GM19351 (cell line): ENCODE measurements at regions not wholly inside any gene's neighbourhood (a gene's known extent, or its start where the extent isn't known, plus 50 kb on each side); places are given as distances from the start of the nearest gene placed in this dataset.

ENCODE experiments used
- ATAC-seq: cut with Tn5 transposase; IDR thresholded peaks from one replicate; pipeline ENCODE4 v1.9.1; 2021; ENCODE audit warnings: mild to moderate bottlenecking, moderate library complexity; ENCODE audit not compliant: unreplicated experiment

DNA sequence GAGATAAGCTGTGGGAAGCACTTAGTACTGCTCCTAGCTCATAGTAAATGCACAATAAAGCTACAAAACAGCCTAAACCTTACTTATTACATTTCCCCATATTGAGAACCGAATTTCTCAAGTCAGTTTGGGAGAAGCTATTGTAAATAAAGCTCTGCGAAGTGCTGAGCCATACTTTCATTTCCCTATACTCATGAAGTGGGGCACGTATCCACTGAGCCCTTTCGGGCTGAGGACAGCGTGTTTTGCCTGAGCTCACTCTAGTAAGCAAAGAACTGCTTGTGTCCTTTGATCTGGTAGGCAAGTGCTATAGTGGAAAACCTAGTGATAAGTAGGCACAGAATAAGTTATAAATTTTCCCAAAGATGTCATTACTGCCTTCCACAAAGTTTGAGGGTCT is 165.0 kb downstream of the RSL24D1 start:
- no peak for ATAC-seq

- ATAC-seq = no peak
Measured at GRCh38 chr15:55026381-55026780, 170.4 kb downstream of the RSL24D1 start.

DNA sequence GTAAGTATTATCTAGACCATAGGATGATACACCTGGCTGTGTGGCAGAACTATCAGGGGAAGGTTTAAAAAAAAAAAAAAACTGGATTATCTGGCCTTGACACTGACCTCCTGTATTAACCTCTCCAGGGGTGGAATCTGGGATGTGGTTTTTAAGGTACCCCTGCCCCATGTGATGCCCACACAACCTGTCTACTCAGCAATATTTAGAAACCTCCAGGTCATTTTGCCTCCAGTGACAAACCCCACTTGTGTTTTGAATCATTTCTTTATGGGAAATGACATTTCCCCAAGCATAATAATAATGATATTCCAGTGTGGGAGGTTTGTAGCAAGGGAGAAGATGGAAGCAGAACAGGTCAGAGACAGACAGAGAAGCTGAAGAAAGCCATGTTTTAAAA is 179.1 kb downstream of the RSL24D1 start:
- no peak for ATAC-seq

- ATAC-seq = no peak
Measured at GRCh38 chr15:55016225-55016624, 180.5 kb downstream of the RSL24D1 start.

- no peak for ATAC-seq
Measured at GRCh38 chr15:55015093-55015445, 181.7 kb downstream of the RSL24D1 start.

DNA sequence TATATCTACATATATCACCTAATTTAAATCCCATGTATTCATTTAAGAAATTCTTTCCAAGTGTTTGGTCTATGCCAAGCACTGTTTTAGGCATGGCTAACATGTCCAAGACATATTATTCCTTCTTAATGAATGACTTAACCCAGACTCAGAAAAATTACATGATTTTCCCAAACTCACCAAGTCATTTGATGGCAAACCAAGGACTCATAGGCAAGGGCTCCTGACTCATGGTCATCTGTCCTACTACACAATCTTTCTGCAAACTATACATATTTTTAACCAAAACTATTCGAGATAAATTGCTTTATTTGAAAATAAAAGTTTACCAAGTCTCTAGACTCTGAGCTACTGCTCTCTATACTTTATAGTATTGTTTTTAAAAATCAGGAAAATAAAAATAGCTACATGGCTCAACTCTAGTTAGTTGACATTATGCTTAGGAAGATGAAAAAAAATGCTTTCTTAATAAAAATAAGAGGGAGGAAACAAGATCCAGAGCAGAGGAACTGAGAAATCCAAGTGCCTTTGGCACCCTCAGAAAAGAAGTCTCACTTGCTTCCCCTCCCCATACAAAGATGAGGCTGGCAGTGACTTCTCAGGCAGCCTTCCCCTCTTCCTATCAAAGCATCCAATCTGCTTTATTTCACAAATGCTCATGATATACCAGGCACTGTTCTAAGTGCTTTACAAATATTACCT is 182.2 kb downstream of the RSL24D1 start:
- no peak for ATAC-seq

GRCh38 chr15:55008421-55008820 is 188.3 kb downstream of the RSL24D1 start:
- no peak for ATAC-seq

GRCh38 chr15:55007561-55007960 is 189.2 kb downstream of the RSL24D1 start:
- no peak for ATAC-seq

DNA sequence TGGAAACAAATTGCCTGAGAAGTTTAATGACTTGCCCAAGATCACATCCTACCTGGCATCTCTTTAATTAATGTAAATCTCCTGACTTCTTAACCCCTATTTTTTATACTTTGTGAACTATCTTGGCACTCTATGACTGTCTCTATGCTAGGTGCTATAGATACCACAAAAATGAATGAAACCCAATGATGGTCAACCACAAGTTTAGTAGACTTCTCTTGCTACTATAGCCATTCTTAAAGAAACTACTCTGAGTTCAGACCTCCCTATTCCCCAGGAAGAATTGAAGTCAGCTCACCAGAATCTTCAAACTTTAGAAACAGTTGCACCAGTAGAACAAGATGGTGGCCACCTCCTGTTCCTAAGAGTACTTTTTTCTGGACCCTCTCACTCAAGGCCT is 191.1 kb downstream of the RSL24D1 start:
- no peak for ATAC-seq

DNA sequence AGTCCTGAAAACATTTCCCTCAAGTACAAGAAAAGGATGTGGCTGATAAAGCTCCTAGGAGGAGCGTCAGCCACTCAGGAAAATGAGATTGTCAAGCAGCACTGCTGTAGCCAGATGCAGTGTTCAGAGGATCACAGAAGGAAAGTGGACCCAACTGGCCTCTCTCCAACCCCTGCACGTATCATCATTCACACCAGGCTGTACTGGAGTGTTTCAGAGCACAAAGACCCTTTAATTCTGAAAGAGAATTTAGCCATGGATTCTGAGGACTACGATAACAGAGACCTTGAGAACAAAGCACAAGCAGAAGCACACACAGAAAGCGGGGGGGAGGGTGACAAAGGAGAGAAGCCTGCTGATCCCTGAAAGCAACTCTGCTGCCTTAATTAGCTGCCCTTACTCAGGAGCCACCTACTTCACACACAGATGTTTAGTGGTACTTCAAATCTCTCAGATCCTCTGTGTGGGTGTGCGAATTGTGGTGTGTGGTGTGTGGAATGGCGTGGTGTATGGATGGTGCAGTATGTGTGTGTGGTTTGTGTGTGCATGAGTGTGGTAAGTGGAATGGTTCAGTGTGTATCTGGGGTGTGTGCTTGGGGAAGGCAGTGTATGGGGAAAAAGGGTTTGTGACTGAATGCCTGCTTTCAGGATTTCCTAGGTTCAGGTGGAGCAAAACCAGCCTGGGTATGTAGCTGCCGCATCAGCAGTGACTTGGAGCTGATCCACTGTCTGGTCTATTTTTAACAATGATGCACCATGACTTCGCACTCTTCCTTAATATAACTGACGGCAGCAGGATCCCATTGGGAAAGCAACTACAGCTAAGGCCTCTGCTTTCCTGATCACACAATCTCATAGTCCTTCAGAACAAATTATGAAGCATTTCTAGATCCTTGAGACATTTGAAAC is 192.5 kb downstream of the RSL24D1 start:
- ATAC-seq = no peak

DNA sequence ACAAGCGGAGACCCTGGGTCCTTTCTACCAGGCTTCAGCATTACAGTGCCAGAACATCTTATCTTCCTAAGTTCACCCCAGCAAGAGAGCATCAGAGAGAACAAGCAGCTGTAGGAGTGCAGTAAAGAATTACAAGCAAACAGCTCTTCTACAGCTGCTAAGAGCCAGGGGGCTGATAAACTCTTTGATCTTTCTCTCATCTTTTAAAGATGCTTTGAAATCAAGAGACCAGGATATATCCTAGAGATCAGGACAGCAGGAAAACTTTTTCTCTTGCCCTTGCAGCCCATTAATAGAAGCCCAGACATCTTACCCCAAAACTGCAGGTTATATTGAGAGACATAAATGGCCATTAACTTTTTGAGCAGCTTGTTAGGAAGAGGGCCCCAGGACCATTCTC is 198.1 kb downstream of the RSL24D1 start:
- no peak for ATAC-seq

DNA sequence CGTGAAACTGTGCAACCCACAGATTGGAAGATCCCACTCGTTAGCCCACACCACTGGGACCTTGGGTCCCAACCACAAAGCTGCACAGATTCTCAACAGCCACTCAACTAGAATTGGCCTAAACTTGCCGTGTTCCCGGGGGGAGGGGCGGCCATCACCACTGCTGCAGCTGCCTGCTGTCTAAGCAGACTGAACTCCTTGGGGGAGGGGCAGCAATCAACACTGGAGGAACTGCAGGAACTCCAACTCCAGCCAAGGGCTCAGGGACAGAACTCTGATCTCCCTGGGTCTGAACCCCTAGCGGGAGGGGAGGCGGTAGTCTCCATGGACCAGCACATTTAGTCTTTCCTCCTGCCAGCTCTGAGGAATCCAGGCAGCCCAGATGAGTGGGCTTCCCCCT is 205.9 kb downstream of the RSL24D1 start:
- ATAC-seq = no peak

DNA sequence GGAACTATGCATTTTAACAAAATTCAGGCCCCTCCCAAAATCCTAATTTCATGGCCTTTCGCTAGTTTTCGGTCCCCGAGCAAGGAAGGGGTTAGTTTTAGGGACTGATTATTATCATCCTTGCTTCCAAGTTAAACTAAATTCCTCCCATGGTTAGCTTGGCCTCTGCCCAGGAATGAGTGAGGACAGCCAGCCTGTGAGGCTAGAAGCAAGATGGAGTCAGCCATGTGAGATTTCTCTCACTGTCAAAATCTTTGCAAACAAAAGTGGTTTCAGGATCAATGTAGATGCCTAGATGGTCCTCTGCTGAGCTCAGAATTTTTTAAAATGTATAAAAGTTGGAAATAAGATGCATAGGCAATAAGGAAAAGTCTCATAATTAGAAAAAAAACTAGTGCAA is 208.9 kb downstream of the RSL24D1 start:
- no peak for ATAC-seq

DNA sequence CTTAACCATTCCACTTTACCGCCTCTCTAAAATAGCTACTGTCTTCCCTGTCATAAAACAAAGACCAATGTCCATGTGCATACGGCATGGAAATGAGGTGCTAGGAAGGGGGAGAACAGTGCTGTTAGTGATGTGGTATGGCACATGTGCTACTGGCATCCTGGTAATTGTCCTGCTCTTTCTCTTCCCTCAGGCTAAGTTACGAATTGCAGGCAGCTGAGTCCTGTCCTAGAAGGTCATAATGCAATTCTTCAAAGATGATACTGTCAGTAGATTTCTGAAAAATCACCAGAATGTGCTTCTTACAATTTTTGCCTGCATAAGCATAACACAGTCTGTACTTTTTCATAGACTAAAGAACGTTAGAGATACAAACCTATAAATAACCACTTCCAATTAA is 216.8 kb downstream of the RSL24D1 start:
- no peak for ATAC-seq

GRCh38 chr15:54962637-54963036 is 234.1 kb downstream of the RSL24D1 start:
- ATAC-seq = no peak

- no peak for ATAC-seq
Measured at GRCh38 chr15:54960266-54960665, 236.5 kb downstream of the RSL24D1 start.

DNA sequence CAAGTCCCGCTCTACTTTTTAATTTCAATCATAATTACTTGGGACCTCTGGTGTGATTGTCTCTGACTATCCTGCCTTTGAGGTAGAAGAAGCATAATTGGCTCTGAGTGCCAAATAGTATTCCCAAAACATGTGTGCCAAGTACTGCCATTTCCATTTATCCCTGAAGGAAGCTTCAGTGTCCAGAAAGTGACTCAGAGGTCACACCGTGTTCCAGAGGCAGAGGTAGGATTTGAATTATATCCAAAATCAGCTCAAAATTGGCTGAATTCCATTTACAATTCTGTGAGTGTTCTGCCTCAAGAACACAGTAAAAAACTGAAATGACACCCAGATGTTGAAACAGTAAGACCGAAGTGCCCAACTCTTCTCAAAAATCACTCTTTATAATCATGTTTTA is 255.3 kb downstream of the RSL24D1 start:
- no peak for ATAC-seq

DNA sequence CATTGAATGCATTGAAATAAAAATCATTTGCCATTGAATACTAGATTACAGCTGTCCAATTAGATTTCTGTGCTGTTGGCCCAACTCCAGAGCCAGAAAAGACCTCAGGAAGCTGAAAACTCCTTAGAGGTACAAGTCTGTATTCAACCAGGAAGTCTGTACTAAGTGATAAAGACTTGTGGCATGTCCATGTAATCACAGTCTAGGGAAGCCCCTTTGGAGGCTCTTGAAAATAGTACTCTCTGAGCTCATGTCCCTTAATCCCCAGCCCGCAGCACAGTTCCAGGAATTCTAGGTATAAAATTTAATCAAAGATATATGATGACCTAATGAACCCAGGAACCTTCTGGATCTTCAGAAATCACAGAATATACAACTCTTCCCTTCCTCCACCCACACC is 279.4 kb downstream of the RSL24D1 start:
- ATAC-seq = no peak

DNA sequence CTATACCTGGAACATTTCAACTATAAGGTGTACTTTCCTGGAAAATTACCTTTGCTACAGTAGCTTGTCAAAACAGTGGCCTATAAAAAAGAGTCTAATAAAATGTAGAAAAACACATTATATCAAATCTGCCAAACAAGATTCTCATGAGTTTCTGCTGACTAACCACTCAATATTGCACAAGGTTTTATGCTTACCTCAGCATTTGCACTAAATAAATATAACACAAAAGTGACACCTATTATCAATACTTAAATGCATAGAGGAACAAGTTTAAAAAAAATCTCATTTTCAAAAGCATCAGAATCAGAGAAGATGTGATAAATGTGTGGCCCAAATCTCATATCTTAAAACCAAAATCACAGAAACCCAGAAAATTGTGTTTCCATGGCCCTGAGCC is 281.4 kb downstream of the RSL24D1 start:
- no peak for ATAC-seq

GRCh38 chr15:54884312-54884711 is 312.4 kb downstream of the RSL24D1 start:
- no peak for ATAC-seq

- no peak for ATAC-seq
Measured at GRCh38 chr15:54859982-54860381, 336.8 kb downstream of the RSL24D1 start.

DNA sequence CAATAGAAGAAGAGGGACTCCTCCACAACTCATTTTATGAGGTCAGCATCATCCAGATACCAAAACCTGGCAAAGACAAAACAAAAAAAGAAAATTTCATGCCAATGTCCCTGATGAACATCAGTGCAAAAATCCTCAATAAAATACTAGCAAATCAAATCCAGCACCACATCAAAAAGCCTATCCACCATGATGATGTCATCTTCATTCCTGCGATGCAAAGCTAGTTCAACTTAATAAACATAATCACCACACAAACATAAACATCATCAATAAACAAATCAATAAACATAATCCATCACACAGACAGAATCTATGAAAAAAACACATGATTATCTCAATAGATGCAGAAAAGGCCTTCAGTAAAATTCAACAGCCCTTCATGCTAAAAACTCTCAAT is 342.1 kb downstream of the RSL24D1 start:
- no peak for ATAC-seq
